Psoas muscle (tissue), 7 donors: ENCODE measurements at regions not wholly inside any gene's neighbourhood (a gene's known extent, or its start where the extent isn't known, plus 50 kb on each side); places are given as distances from the start of the nearest gene placed in this dataset.
A peak's percentile ranks its signal among the peaks of the same experiment; 100 is the strongest.

ENCODE experiments used
- ATAC-seq, 4 donors: fragments of 200-7000 bp; cut with Tn5 transposase; one replicate each; pipeline ENCODE4 v1.9.1; 2020; ENCODE audit warnings: moderate library complexity in 3 of 4, mild to moderate bottlenecking in 2 of 4
- DNase-seq, 2 donors: peaks; one replicate each; pipeline ENCODE4 v3.0.0-alpha.2; 2020
- H3K27ac ChIP-seq: fragments of 200-600 bp; one replicate; pipeline ENCODE4 v1.8.0; 2022
- H3K27me3 ChIP-seq, 3 donors: fragments of 200-600 bp in 1 of 3; one replicate each; pipeline versions ENCODE4 v1.6.1 to v1.8.0; 2013 to 2022; ENCODE audit warnings: low read length in 2 of 3, mild to moderate bottlenecking in 2 of 3, moderate library complexity in 1 of 3; ENCODE audit not compliant: insufficient read depth in 3 of 3
- H3K36me3 ChIP-seq, 2 donors: fragments of 200-600 bp in 1 of 2; one replicate each; pipeline versions ENCODE4 v1.6.1 to v1.8.0; 2013 to 2022; ENCODE audit warnings: low read depth in 1 of 2, mild to moderate bottlenecking in 1 of 2, moderate library complexity in 1 of 2; ENCODE audit not compliant: insufficient read depth in 1 of 2
- H3K4me1 ChIP-seq: fragments of 200-600 bp; one replicate; pipeline ENCODE4 v1.8.0; 2022
- H3K4me3 ChIP-seq: fragments of 200-600 bp; one replicate; pipeline ENCODE4 v1.8.0; 2022; ENCODE audit warnings: mild to moderate bottlenecking
- H3K9me3 ChIP-seq: fragments of 200-600 bp; one replicate; pipeline ENCODE4 v1.8.0; 2022
- CTCF ChIP-seq: fragments of 200-600 bp; IDR thresholded peaks from one replicate; pipeline ENCODE4 v1.8.0; 2022; ENCODE audit warnings: antibody characterized with exemption
- WGBS, 3 donors: extraction: QIAGEN DNeasy Blood & Tissue Kit; methylation state at CpG; one replicate each; pipeline versions ENCODE4 v1.1.6 to v1.1.7; 2013; 5-methylcytosine and 5-hydroxymethylcytosine counted together
- intact Hi-C, 2 donors: fragments of 100-400 bp; cut with DNase I; formaldehyde crosslinking; loops; one replicate each; pipeline versions ENCODE4 v1.11.0 to v1.14.2; 2022
- donor health status: healthy with polysubstance abuse.
- donor health status: DM: no; HTN: no; CAD: no; lungs with moderate emphysema.
- donor health status: Bipolar disorder and iron deficiency.
- donor health status: healthy.
- donor health status: DM: yes; HTN: yes; CAD: no.
- donor health status: DM: no; HTN: no; CAD: no.
- donor health status: DM: yes; HTN: yes; CAD: no.

DNA sequence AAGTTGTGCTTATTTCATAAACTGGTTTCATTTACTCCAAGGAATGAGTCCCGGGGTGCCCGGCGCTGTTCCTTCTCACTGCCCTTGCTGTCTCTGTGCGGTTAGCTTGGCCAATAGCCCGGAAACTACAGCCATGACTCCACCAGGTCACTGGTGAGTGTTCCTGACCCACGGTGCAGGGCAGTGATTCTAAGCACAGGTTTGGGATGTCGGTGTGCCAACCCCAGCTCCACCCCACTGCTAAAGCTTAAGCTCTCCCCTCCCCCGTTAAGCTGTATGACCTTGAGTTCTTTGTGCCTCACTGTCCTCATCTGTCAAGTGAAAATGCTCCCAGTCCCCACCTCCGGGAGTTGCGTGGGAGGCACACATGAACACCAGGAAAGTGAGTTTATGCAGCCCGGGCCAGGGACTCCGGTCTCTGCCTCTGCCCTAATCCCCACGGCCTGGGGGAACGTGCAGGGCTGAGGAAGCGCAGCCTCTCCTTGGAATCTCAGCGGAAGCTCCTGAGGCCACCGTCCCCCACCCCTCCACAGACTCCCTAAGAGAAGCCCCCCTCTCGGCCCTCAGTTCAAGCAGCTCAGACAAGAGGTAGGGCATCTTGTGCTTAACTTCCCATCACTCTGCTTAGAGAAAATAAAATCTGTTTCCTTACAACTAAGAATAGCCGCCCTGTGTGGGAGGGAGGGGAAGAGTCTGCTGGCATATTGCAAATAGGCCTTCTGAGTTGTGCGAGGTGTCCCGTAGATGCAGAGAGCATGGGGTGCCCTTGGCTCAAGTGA is 92.0 kb upstream of the RAI14 start:
- TF ChIP-seq CTCF: no peak
- no peak for ATAC-seq
- H3K27ac ChIP-seq: no peak overlapping the region
- H3K4me1 ChIP-seq: no peaks in the 10 kb centered on the region
- 52 to 56% (median 55%) methylated on average over 21 of the region's 21 CpGs for WGBS, 3 donors
- no peaks in the 10 kb centered on the region for H3K9me3 ChIP-seq
- H3K27me3 ChIP-seq: no peaks in the 10 kb centered on the region
- no peak overlapping the region for H3K4me3 ChIP-seq
- peak in 1 of 2 donors; percentile 14 for DNase-seq
- intact Hi-C loops: no loop called here
- no peaks in the 10 kb centered on the region for H3K36me3 ChIP-seq

DNA sequence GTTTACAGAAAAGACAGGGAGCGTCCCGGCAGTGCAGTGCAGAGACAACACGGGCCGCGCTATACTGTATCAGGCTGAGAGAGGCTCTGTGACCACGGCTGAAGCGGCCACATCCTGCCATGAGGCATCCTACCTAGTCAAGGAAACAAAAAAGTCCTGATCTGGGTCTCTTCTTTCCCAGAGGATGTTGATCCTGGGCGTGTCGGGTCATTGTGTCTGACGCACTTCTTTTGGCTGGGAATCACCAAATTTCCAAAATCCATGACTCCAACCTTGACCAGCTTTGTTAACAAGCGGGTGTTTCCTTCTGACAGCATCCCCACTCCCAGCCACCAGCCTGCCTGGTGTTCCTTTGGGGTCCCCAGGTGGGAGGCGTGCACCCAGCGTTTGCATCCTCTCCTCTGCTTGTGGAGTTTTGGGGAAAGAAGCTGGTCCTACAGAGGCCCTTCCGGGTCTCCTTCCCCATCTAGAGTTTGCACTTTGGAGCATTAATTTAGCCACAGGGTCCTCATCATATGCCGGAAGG is 91.4 kb upstream of the RAI14 start:
- no peaks in the 10 kb centered on the region for H3K36me3 ChIP-seq
- 67 to 72% (median 69%) methylated on average over 15 of the region's 15 CpGs for WGBS, 3 donors
- TF ChIP-seq CTCF: no peak
- H3K27me3 ChIP-seq: no peaks in the 10 kb centered on the region
- ATAC-seq (peak in 1 of 4 donors; percentile 24), DNase-seq (peak in 1 of 2 donors; percentile 15)
- no peaks in the 10 kb centered on the region for H3K9me3 ChIP-seq
- intact Hi-C loops: no loop called here
- no peak overlapping the region for H3K4me3 ChIP-seq
- no peak overlapping the region for H3K27ac ChIP-seq
- H3K4me1 ChIP-seq: no peaks in the 10 kb centered on the region

GRCh38 chr5:34570143-34570542 is 86.0 kb upstream of the RAI14 start:
- ATAC-seq (no peak), DNase-seq (no peak)
- H3K9me3 ChIP-seq: no peaks in the 10 kb centered on the region
- H3K27ac ChIP-seq: no peak overlapping the region
- TF ChIP-seq CTCF: no peak
- intact Hi-C loops: no loop called here
- no peaks in the 10 kb centered on the region for H3K4me1 ChIP-seq
- no peaks in the 10 kb centered on the region for H3K27me3 ChIP-seq
- no peaks in the 10 kb centered on the region for H3K36me3 ChIP-seq
- H3K4me3 ChIP-seq: no peak overlapping the region
- 90 to 97% (median 90%) methylated on average over 6 of the region's 6 CpGs for WGBS, 3 donors

DNA sequence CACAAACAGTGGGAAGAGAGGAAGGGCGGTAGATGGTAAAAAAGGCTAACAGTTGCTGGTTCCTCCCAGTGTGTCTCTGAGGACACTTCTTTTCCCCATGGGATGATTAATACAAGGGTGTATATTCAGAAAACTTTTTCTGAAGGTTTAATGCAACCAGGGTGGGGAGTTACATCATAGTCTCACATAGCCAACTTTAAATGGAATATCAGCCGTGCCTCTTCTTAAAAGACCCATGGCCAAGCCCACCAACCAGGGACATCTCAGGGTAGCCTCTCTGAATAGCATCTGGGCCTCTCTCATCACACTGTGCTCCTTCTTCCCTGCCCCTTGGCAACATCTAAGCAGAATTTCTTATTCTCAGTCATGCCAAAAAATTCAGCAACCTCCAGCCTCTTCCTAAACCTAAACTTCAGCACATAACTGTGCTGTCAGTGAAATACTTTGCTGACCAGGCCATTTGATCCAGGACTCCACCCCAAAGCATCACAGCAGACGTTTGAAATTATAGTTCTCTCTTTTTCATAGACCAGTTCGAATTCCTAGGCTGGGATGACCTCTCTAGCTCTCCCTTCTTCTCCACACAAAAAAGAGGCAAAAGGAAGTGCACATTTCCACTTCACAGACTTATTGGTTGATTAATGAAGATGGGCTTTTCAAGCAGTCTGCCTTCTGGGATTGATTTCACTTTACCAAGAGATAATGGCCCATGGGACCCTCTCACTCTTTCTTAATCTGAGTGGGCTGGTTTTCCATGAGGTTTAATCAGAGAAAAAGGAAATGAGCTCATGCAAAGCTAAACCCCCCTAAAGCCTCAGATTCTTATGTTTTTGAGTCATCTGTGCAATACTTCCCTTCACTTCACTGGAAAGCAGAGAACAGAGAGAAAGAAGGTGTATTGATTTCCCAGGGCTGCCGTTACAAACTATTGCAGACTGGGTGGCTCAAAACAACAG is 85.1 kb upstream of the RAI14 start:
- H3K4me1 ChIP-seq: no peaks in the 10 kb centered on the region
- 45 to 49% (median 46%) methylated on average over 5 of the region's 5 CpGs for WGBS, 3 donors
- H3K27ac ChIP-seq: no peak overlapping the region
- ATAC-seq: no peak
- H3K9me3 ChIP-seq: no peaks in the 10 kb centered on the region
- no peaks in the 10 kb centered on the region for H3K27me3 ChIP-seq
- H3K4me3 ChIP-seq: no peak overlapping the region
- TF ChIP-seq CTCF: no peak
- no peaks in the 10 kb centered on the region for H3K36me3 ChIP-seq
- intact Hi-C loops: no loop called here
- DNase-seq: no peak
